Right lobe of liver (tissue), 4 donors: ENCODE measurements at regions not wholly inside any gene's neighbourhood (a gene's known extent, or its start where the extent isn't known, plus 50 kb on each side); places are given as distances from the start of the nearest gene placed in this dataset.

Experiments used
- CTCF ChIP-seq, 4 donors: fragments of 200-600 bp in 3 of 4; fragments of 450-650 bp in 1 of 4; IDR thresholded peaks; one replicate each; pipeline versions ENCODE4 v1.5.1 to v1.8.0; 2016 to 2022; ENCODE audit warnings: antibody characterized with exemption in 4 of 4, mild to moderate bottlenecking in 2 of 4
- POLR2A ChIP-seq: fragments of 450-650 bp; IDR thresholded peaks from one replicate; pipeline ENCODE4 v1.6.1; 2017; ENCODE audit warnings: antibody characterized with exemption, mild to moderate bottlenecking
- donor health status: DM: no; HTN: no; CAD: no.
- donor health status: DM: no; HTN: no; CAD: no.
- donor health status: DM: no; HTN: yes; CAD: no.

DNA sequence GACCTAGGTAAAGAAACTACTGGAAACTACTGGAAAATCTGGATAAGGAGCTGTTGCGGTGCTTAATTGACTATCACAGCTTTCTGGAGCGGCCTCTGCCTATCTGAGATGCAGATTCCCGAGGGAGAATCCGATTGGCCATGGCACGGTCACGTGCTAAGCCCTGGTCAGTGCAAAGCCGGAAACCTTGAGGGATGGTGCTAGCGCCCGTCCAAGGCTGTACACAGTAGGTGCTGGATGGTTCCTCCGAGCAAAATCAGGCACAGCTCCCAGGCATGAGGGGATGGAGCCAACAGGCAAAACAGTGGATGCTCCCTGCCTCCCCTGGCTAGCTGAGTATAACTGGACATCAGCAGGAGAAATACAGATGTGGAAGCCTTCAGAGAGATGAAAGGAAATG is 238.7 kb upstream of the HES1 start:
- TF ChIP-seq POLR2A, result no peak
- no peak for TF ChIP-seq CTCF (IDR thresholded peaks at IDR 0.05)
